Fibroblast of lung (primary cell): ENCODE measurements at regions not wholly inside any gene's neighbourhood (a gene's known extent, or its start where the extent isn't known, plus 50 kb on each side); places are given as distances from the start of the nearest gene placed in this dataset.

Experiments used
- CTCF ChIP-seq, 2 donors: IDR thresholded peaks in 1 of 2; conservative IDR thresholded peaks in 1 of 2; 1 replicate in 1 of 2; 2 replicates in 1 of 2; pipeline ENCODE4 v1.5.1; 2011 to 2012; ENCODE audit warnings: low read length in 2 of 2, control low read depth in 1 of 2, inconsistent platforms in 1 of 2, low read depth in 1 of 2, mild to moderate bottlenecking in 1 of 2
- EZH2 ChIP-seq: IDR thresholded peaks from 2 replicates; pipeline ENCODE4 v1.5.1; 2012; ENCODE audit warnings: low read length, control low read depth, mild to moderate bottlenecking; ENCODE audit errors: missing control alignments

GRCh38 chr6:121755485-121755884 lies 320.0 kb downstream of the GJA1 start:
- TF ChIP-seq CTCF (conservative IDR thresholded peaks at IDR 0.05 in 1 of 2, IDR thresholded peaks at IDR 0.05 in 1 of 2; ENCODE audit: low read depth in 1 of 2, low read length in 2 of 2) = no peak
- no peak for TF ChIP-seq EZH2
